Calu3 (cell line): ENCODE measurements at regions not wholly inside any gene's neighbourhood (a gene's known extent, or its start where the extent isn't known, plus 50 kb on each side); places are given as distances from the start of the nearest gene placed in this dataset.
A peak's percentile ranks its signal among the peaks of the same experiment; 100 is the strongest.
"Not testable (repeated sequence)": the region's sequence is repeated elsewhere in the genome, so short reads cannot be mapped to it uniquely, and the experiment has no call there.

Source experiments
- BruUV-seq: library from RNA; stranded (reverse); fragments of 400-500 nt; replicated peaks from 2 replicates; lab custom pipeline; 2021; lab: Mats Ljungman, UMichigan
- CTCF ChIA-PET: fragments of 300-600 bp; sonication (Branson Sonifier 250); formaldehyde crosslinking; loops from one replicate; lab custom pipeline; 2022; ENCODE audit warnings: antibody characterized with exemption; lab: Charles Lee
- DNase-seq: peaks from one replicate; pipeline ENCODE4 v3.0.0; 2022
- H3K27ac Mint-ChIP-seq: one replicate; pipeline ENCODE4 v1.8.0; 2022; ENCODE audit warnings: mixed read lengths; ENCODE audit not compliant: unreplicated experiment
- H3K27me3 Mint-ChIP-seq: one replicate; pipeline ENCODE4 v1.8.0; 2022; ENCODE audit warnings: mixed read lengths; ENCODE audit not compliant: unreplicated experiment
- H3K36me3 Mint-ChIP-seq: one replicate; pipeline ENCODE4 v1.8.0; 2022; ENCODE audit warnings: mild to moderate bottlenecking, moderate library complexity, mixed read lengths; ENCODE audit not compliant: insufficient read depth, unreplicated experiment
- H3K4me1 Mint-ChIP-seq: one replicate; pipeline ENCODE4 v1.8.0; 2022; ENCODE audit warnings: mild to moderate bottlenecking, low read depth, mixed read lengths; ENCODE audit not compliant: unreplicated experiment
- H3K4me3 Mint-ChIP-seq: one replicate; pipeline ENCODE4 v1.8.0; 2022; ENCODE audit warnings: mild to moderate bottlenecking, low read depth, moderate library complexity, mixed read lengths; ENCODE audit not compliant: unreplicated experiment
- H3K9me3 Mint-ChIP-seq: one replicate; pipeline ENCODE4 v1.8.0; 2022; ENCODE audit warnings: low read depth, mixed read lengths; ENCODE audit not compliant: unreplicated experiment
- CTCF ChIP-seq: fragments of 200-600 bp; IDR thresholded peaks from one replicate; pipeline ENCODE4 v1.8.0; 2022; ENCODE audit warnings: antibody characterized with exemption; ENCODE audit not compliant: unreplicated experiment
- intact Hi-C: fragments of 100-400 bp; cut with micrococcal nuclease; formaldehyde crosslinking; loops from one replicate; pipeline ENCODE4 v1.10.0; 2022; ENCODE audit not compliant: unreplicated experiment

- no peak for DNase-seq
- CTCF ChIA-PET = no interaction called here
- Mint-ChIP-seq H3K4me3 (no peak overlapping the region), H3K9me3 (no peaks in the 10 kb centered on the region), H3K27me3 (no peaks in the 10 kb centered on the region), H3K27ac (no peak overlapping the region), H3K4me1 (peaks cover 9% of the 10 kb centered on the region), H3K36me3 (no peaks in the 10 kb centered on the region)
- intact Hi-C loops = no loop called here
- TF ChIP-seq CTCF = no peak
- BruUV-seq = no TSS peak
These were observed 143.8 kb upstream of the KCTD3 start for GRCh38 chr1:215423288-215423687.

GRCh38 chr1:215425138-215425537 lies 142.0 kb upstream of the KCTD3 start:
- no TSS peak for BruUV-seq
- CTCF ChIA-PET = no interaction called here
- TF ChIP-seq CTCF = no peak
- no peak for DNase-seq
- no peaks in the 10 kb centered on the region for H3K27me3 Mint-ChIP-seq
- intact Hi-C loops = no loop called here
- H3K9me3 Mint-ChIP-seq = no peaks in the 10 kb centered on the region
- no peaks in the 10 kb centered on the region for H3K4me1 Mint-ChIP-seq
- H3K4me3 Mint-ChIP-seq = no peak overlapping the region
- H3K36me3 Mint-ChIP-seq = no peaks in the 10 kb centered on the region
- no peak overlapping the region for H3K27ac Mint-ChIP-seq

- Mint-ChIP-seq H3K4me3 (no peak overlapping the region), H3K36me3 (no peaks in the 10 kb centered on the region), H3K4me1 (no peaks in the 10 kb centered on the region), H3K9me3 (no peaks in the 10 kb centered on the region), H3K27ac (no peak overlapping the region), H3K27me3 (no peaks in the 10 kb centered on the region)
- CTCF ChIA-PET = no interaction called here
- DNase-seq = no peak
- no peak for TF ChIP-seq CTCF
- BruUV-seq = no TSS peak
- intact Hi-C loops = no loop called here
These were observed 141.0 kb upstream of the KCTD3 start for GRCh38 chr1:215426101-215426500.

- H3K4me1 Mint-ChIP-seq, H3K9me3 Mint-ChIP-seq, H3K27ac Mint-ChIP-seq, H3K27me3 Mint-ChIP-seq, CTCF ChIA-PET, intact Hi-C loops, H3K4me3 Mint-ChIP-seq, H3K36me3 Mint-ChIP-seq, BruUV-seq: not testable (repeated sequence)
- DNase-seq = peak; percentile 13
These were observed 134.4 kb upstream of the KCTD3 start for GRCh38 chr1:215432483-215433227.

- H3K27me3 Mint-ChIP-seq = no peaks in the 10 kb centered on the region
- TF ChIP-seq CTCF = no peak
- no peak overlapping the region for H3K27ac Mint-ChIP-seq
- no peaks in the 10 kb centered on the region for H3K36me3 Mint-ChIP-seq
- intact Hi-C loops = no loop called here
- CTCF ChIA-PET = no interaction called here
- H3K9me3 Mint-ChIP-seq = no peaks in the 10 kb centered on the region
- DNase-seq = no peak
- no peaks in the 10 kb centered on the region for H3K4me1 Mint-ChIP-seq
- no TSS peak for BruUV-seq
- H3K4me3 Mint-ChIP-seq = no peak overlapping the region
These were observed 133.9 kb upstream of the KCTD3 start for GRCh38 chr1:215433237-215433636.
